WTC11 (cell line): ENCODE measurements at regions not wholly inside any gene's neighbourhood (a gene's known extent, or its start where the extent isn't known, plus 50 kb on each side); places are given as distances from the start of the nearest gene placed in this dataset.

Experiments
- ATAC-seq: fragments of 200-7000 bp; cut with Tn5 transposase; 2 replicates; pipeline ENCODE4 v1.10.0; 2021; ENCODE audit warnings: mild to moderate bottlenecking, moderate library complexity
- CTCF ChIA-PET: fragments of 300-600 bp; sonication (Branson Sonifier 250); formaldehyde crosslinking; loops from one replicate; lab custom pipeline; 2021; ENCODE audit warnings: antibody characterized with exemption; lab: Charles Lee
- POLR2A ChIA-PET: fragments of 350-600 bp; sonication (Branson Sonifier 250); formaldehyde crosslinking; loops from one replicate; lab custom pipeline; 2021; ENCODE audit warnings: antibody characterized with exemption; lab: Charles Lee
- DNase-seq: peaks from one replicate; pipeline ENCODE4 v3.0.0; 2021; ENCODE audit warnings: low spot score
- H3K27ac Mint-ChIP-seq: 2 replicates; pipeline ENCODE4 v1.8.0; 2021; ENCODE audit warnings: mixed read lengths
- H3K27me3 Mint-ChIP-seq: 2 replicates; pipeline ENCODE4 v1.8.0; 2021; ENCODE audit warnings: low read depth, mild to moderate bottlenecking, moderate library complexity, mixed read lengths
- H3K36me3 Mint-ChIP-seq: 2 replicates; pipeline ENCODE4 v1.8.0; 2021; ENCODE audit warnings: mixed read lengths
- H3K4me1 Mint-ChIP-seq: 2 replicates; pipeline ENCODE4 v1.8.0; 2022; ENCODE audit warnings: mixed read lengths
- H3K4me3 Mint-ChIP-seq: 2 replicates; pipeline ENCODE4 v1.8.0; 2021; ENCODE audit warnings: mild to moderate bottlenecking, moderate library complexity, mixed read lengths
- H3K9me3 Mint-ChIP-seq: 2 replicates; pipeline ENCODE4 v1.8.0; 2021; ENCODE audit warnings: mixed read lengths
- GABPB1 ChIP-seq: sonication (generic); formaldehyde crosslinking; IDR thresholded peaks from 2 replicates; pipeline ENCODE4 v1.8.1; 2023; ENCODE audit warnings: mild to moderate bottlenecking, missing genetic modification reagents
- HMGXB4 ChIP-seq: sonication (generic); formaldehyde crosslinking; IDR thresholded peaks from 2 replicates; pipeline ENCODE4 v1.8.1; 2023; ENCODE audit warnings: mild to moderate bottlenecking, moderate library complexity, missing genetic modification reagents
- NR1H2 ChIP-seq: sonication (generic); formaldehyde crosslinking; IDR thresholded peaks from 2 replicates; pipeline ENCODE4 v1.9.0; 2021; ENCODE audit warnings: mild to moderate bottlenecking, moderate library complexity, missing genetic modification reagents
- PREB ChIP-seq: sonication (generic); formaldehyde crosslinking; IDR thresholded peaks from 2 replicates; pipeline ENCODE4 v1.8.1; 2022; ENCODE audit warnings: mild to moderate bottlenecking, missing genetic modification reagents, moderate library complexity, borderline replicate concordance
- RELA ChIP-seq: sonication (generic); formaldehyde crosslinking; IDR thresholded peaks from 2 replicates; pipeline ENCODE4 v1.8.1; 2022; ENCODE audit warnings: missing genetic modification reagents, mild to moderate bottlenecking, borderline replicate concordance
- RORB ChIP-seq: fragments of 250-450 bp; sonication (Bioruptor Pico); IDR thresholded peaks from 2 replicates; pipeline ENCODE4 v1.9.0; 2021; ENCODE audit warnings: mild to moderate bottlenecking
- TEAD1 ChIP-seq: sonication (generic); formaldehyde crosslinking; IDR thresholded peaks from 2 replicates; pipeline ENCODE4 v1.8.0; 2022; ENCODE audit warnings: mild to moderate bottlenecking, missing genetic modification reagents
- TEAD4 ChIP-seq: sonication (generic); formaldehyde crosslinking; IDR thresholded peaks from 2 replicates; pipeline ENCODE4 v1.8.0; 2022; ENCODE audit warnings: mild to moderate bottlenecking, missing genetic modification reagents
- ZBTB21 ChIP-seq: sonication (generic); formaldehyde crosslinking; IDR thresholded peaks from 2 replicates; pipeline ENCODE4 v1.8.1; 2023; ENCODE audit warnings: mild to moderate bottlenecking, missing genetic modification reagents, borderline replicate concordance
- ZNF219 ChIP-seq: sonication (generic); formaldehyde crosslinking; IDR thresholded peaks from 2 replicates; pipeline ENCODE4 v1.8.0; 2023; ENCODE audit warnings: missing genetic modification reagents, mild to moderate bottlenecking, borderline replicate concordance
- ZNF263 ChIP-seq: sonication (generic); formaldehyde crosslinking; IDR thresholded peaks from 2 replicates; pipeline ENCODE4 v1.8.1; 2022; ENCODE audit warnings: low read depth, mild to moderate bottlenecking, moderate library complexity, missing genetic modification reagents
- ZNF416 ChIP-seq: fragments of 250-450 bp; sonication (Bioruptor Pico); IDR thresholded peaks from 2 replicates; pipeline ENCODE4 v1.9.0; 2021; ENCODE audit warnings: mild to moderate bottlenecking, inconsistent platforms
- ZSCAN18 ChIP-seq: fragments of 250-450 bp; sonication (Bioruptor Pico); IDR thresholded peaks from 2 replicates; pipeline ENCODE4 v2.1.2; 2022; ENCODE audit warnings: mild to moderate bottlenecking, moderate library complexity
- TF ChIP-seq, protein P1 (sequence below): sonication (generic); formaldehyde crosslinking; IDR thresholded peaks from 2 replicates; pipeline ENCODE4 v1.8.1; 2022; ENCODE audit warnings: low read depth, mild to moderate bottlenecking, moderate library complexity, missing genetic modification reagents, borderline replicate concordance
- TF ChIP-seq, protein P2 (sequence below): fragments of 250-450 bp; sonication (Bioruptor Pico); IDR thresholded peaks from 2 replicates; pipeline ENCODE4 v1.9.0; 2021; ENCODE audit warnings: mild to moderate bottlenecking, borderline replicate concordance
- TF ChIP-seq, protein P3 (sequence below): sonication (generic); formaldehyde crosslinking; IDR thresholded peaks from 2 replicates; pipeline ENCODE4 v1.8.0; 2022; ENCODE audit warnings: mild to moderate bottlenecking, missing genetic modification reagents

GRCh38 chr3:170726976-170727661 lies 141.2 kb upstream of the SLC7A14 start (continued):
- TF ChIP-seq, protein P1, sequence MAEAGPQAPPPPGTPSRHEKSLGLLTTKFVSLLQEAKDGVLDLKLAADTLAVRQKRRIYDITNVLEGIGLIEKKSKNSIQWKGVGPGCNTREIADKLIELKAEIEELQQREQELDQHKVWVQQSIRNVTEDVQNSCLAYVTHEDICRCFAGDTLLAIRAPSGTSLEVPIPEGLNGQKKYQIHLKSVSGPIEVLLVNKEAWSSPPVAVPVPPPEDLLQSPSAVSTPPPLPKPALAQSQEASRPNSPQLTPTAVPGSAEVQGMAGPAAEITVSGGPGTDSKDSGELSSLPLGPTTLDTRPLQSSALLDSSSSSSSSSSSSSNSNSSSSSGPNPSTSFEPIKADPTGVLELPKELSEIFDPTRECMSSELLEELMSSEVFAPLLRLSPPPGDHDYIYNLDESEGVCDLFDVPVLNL (CRISPR knock-in tag): no peak

GRCh38 chr3:170725285-170725731 lies 139.4 kb upstream of the SLC7A14 start:
- CTCF ChIA-PET: interaction anchor here (1.5 kb wide), 1 partner anchor 311 kb away, joined by 4 read pairs; no protein-coding TSS in a partner anchor
- Mint-ChIP-seq H3K27me3 (no peaks in the 10 kb centered on the region), H3K4me3 (no peak overlapping the region)

More at GRCh38 chr3:170725285-170725731, 139.4 kb upstream of the SLC7A14 start:
- POLR2A ChIA-PET: no interaction called here
- no peak for ATAC-seq
- DNase-seq: no peak
- H3K4me1 Mint-ChIP-seq: peaks cover 5% of the 10 kb centered on the region
- H3K27ac Mint-ChIP-seq: no peak overlapping the region
- TF ChIP-seq, protein P2, sequence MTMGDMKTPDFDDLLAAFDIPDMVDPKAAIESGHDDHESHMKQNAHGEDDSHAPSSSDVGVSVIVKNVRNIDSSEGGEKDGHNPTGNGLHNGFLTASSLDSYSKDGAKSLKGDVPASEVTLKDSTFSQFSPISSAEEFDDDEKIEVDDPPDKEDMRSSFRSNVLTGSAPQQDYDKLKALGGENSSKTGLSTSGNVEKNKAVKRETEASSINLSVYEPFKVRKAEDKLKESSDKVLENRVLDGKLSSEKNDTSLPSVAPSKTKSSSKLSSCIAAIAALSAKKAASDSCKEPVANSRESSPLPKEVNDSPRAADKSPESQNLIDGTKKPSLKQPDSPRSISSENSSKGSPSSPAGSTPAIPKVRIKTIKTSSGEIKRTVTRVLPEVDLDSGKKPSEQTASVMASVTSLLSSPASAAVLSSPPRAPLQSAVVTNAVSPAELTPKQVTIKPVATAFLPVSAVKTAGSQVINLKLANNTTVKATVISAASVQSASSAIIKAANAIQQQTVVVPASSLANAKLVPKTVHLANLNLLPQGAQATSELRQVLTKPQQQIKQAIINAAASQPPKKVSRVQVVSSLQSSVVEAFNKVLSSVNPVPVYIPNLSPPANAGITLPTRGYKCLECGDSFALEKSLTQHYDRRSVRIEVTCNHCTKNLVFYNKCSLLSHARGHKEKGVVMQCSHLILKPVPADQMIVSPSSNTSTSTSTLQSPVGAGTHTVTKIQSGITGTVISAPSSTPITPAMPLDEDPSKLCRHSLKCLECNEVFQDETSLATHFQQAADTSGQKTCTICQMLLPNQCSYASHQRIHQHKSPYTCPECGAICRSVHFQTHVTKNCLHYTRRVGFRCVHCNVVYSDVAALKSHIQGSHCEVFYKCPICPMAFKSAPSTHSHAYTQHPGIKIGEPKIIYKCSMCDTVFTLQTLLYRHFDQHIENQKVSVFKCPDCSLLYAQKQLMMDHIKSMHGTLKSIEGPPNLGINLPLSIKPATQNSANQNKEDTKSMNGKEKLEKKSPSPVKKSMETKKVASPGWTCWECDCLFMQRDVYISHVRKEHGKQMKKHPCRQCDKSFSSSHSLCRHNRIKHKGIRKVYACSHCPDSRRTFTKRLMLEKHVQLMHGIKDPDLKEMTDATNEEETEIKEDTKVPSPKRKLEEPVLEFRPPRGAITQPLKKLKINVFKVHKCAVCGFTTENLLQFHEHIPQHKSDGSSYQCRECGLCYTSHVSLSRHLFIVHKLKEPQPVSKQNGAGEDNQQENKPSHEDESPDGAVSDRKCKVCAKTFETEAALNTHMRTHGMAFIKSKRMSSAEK (CRISPR knock-in tag): no peak
- TF ChIP-seq PREB (CRISPR knock-in tag) (no peak), RORB (CRISPR knock-in tag) (no peak), TEAD4 (no peak), ZNF263 (CRISPR knock-in tag) (no peak), ZNF416 (no peak), TEAD1 (CRISPR knock-in tag) (no peak), ZSCAN18 (CRISPR knock-in tag) (no peak), RELA (no peak), ZBTB21 (CRISPR knock-in tag) (no peak), NR1H2 (CRISPR knock-in tag) (no peak), HMGXB4 (CRISPR knock-in tag) (no peak), GABPB1 (CRISPR knock-in tag) (no peak), ZNF219 (CRISPR knock-in tag) (no peak)
- TF ChIP-seq, protein P3, sequence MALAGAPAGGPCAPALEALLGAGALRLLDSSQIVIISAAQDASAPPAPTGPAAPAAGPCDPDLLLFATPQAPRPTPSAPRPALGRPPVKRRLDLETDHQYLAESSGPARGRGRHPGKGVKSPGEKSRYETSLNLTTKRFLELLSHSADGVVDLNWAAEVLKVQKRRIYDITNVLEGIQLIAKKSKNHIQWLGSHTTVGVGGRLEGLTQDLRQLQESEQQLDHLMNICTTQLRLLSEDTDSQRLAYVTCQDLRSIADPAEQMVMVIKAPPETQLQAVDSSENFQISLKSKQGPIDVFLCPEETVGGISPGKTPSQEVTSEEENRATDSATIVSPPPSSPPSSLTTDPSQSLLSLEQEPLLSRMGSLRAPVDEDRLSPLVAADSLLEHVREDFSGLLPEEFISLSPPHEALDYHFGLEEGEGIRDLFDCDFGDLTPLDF (CRISPR knock-in tag): no peak
- no peaks in the 10 kb centered on the region for H3K36me3 Mint-ChIP-seq
- no peaks in the 10 kb centered on the region for H3K9me3 Mint-ChIP-seq
